ENCODE measurements at regions not wholly inside any gene's neighbourhood (a gene's known extent, or its start where the extent isn't known, plus 50 kb on each side); places are given as distances from the start of the nearest gene placed in this dataset.
"Not testable (repeated sequence)": the region's sequence is repeated elsewhere in the genome, so short reads cannot be mapped to it uniquely, and the experiment has no call there.

DNA sequence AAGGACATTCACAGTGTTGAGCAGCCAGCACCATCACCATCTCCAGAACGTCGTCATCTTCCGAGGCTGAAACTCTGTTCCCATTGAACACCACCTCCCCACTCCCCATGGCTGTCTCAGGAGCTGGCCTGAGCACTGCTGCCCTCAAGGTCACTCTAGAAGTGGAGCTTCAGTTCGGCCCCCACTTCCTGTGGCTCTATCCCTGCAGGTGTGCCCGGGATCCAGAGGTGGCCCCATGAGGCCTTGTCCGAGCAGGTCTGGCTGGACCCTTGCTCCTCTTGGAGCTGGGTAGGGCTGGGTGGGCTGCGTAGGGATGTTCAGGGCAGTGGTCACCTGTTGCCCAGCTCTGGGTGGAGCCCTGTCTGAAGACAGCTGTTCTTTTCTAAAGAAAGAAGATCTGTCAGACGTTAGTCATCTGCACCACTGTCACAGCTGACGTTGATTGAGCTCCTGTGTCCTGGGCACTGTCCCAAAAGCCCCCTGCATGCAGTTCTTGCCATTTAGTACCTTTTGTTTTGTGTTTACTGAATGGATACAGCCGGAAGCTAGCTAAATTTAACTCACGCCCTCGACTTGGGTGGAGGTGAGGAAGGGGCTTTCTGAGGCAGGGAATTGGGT lies 75.5 kb upstream of the CLDN5 start:
- DNase-seq (ENCODE audit: low spot score), result no peak

DNA sequence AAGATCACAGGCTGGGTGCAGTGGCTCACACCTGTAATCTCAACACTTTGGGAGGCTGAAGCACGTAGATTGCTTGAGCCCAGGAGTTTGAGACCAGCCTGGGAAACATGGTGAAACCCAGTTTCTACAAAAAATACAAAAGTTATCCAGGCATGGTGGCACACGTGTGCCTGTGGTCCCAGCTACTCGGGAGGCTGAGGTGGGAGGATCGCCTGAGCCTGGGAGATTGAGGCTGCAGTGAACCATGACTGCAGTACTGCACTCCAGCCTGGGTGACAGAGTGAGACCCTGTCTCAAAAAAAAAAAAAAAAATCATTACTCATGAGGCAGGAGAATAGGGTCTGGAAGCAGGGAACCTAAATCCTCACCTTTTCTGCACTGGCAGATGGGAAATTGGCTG lies 79.1 kb upstream of the CLDN5 start:
- not testable (repeated sequence) for DNase-seq (ENCODE audit: low spot score)

DNA sequence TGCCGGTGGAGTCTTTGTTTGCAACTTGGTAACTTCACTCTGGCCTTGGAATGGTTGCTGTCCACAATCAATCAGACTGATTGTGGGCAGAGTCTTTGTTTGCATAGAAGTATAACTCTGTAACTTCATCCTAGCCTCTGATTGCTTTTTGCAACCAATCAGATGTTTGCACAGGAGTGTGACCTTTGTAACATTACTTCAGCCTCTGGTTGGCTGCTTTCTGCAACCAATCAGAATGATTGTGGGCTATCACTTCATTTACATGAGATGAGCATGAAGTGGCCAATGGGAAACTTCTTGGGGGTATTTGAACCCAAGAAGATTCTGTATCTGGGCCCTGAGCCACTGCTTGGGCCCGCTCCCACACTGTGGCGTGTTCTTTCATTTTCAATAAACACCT lies 79.6 kb upstream of the CLDN5 start:
- DNase-seq (ENCODE audit: low spot score), result no peak

DNA sequence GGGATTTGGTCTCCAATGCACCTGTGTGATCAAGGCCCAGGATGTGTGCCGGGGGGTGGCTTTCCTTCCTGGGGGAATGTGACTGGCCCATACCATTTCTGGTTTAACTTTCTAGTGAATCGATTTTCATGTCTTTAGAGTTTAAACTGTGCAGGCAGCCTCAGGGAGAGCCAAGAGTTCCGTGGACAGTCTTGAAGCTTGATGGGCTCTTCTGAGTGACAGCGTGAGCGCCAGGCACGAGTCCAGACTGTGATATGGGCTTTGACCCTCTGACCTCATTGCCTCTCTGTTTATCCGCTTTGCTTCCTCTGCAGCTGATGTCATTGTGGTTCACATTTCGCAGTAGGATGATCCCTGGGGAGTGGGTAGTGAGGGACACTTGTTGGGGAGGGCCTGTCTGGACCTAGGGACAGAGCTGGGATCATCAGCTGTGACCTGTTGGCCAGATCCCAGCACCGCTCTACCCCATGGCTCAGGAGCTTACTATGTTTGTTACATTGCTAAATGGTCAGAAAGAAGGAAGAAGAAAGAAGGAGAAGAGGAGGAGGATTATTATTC lies 80.6 kb upstream of the CLDN5 start:
- no peak for DNase-seq (ENCODE audit: low spot score)

DNA sequence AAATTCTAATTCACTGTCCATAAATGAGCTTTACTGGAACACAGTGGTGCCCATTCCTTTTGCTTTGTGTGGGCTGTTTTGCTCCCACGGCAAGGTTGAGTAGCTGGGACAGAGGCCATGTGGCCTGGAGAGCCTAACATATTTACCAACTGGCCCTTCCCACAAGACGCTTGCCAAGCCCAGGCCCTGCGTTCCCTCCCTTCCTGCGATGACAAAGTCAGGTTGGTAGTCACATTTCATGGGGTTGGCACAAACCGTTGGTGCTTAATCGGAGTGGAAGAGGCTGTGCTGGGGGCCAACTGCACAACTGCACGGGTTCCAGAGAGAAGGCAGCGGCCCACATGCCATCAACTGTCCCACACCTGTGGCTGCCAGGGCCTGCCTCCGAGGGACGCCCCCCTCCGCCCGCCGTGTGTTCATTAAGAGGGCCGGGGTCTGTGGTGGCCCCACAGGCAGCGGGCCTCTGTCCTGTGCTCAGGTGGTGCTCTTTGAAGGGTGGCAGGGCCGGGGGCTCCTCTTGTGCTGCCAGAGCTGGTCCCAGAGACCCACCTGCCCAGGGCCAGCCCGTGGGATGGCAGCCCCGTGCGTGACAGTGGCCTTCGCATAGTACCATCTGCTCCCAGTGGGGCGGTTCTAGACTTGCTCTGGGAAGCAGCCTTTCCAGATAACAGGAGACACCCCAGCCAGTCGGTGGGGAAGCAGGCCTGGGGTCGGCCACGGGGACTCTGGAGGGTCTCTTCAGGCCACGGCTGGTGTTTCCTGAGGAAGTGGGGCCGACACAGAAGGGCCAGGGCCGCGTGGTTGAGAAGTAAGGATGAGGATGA lies 81.5 kb upstream of the CLDN5 start:
- DNase-seq (ENCODE audit: low spot score), result no peak

DNA sequence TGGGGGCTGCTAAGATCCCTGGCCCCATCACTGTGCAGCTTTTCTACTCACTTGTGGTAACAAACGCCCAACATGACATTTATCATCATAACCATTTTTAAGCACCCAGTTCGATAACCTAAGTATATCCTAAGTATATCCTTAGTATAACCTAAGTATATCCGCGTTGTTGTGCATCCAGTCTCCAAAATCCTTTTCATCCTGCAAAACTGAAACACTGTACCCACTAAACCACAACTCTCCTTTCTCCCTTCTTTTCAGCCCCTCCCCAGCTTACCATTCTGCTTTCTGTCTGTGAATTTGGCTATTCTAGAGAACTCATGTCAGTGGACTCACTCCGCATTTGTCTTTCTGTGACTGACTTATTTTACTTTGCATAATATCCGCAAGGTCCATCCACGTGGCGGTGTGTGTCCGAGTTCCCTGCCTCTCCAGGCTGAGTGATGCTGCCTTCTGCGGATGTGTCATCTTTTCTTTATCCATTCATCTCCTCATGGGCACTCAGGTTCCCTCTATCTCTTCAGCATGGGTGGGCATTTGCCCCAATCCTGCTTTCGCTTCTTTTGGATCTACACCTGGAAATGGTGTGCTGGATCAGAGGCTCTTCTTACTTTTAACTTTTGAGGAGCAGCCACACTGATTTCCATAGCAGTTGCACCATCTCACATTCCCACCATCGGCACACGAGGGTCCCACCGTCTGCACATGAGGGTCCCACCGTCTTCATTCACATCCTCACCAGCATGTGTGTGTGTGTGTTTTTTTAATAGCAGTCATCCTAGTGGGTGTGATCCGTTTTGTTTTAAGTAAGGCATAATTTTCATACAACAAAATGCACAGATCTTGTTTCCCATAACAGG lies 82.4 kb upstream of the CLDN5 start:
- no peak for DNase-seq (ENCODE audit: low spot score)

DNA sequence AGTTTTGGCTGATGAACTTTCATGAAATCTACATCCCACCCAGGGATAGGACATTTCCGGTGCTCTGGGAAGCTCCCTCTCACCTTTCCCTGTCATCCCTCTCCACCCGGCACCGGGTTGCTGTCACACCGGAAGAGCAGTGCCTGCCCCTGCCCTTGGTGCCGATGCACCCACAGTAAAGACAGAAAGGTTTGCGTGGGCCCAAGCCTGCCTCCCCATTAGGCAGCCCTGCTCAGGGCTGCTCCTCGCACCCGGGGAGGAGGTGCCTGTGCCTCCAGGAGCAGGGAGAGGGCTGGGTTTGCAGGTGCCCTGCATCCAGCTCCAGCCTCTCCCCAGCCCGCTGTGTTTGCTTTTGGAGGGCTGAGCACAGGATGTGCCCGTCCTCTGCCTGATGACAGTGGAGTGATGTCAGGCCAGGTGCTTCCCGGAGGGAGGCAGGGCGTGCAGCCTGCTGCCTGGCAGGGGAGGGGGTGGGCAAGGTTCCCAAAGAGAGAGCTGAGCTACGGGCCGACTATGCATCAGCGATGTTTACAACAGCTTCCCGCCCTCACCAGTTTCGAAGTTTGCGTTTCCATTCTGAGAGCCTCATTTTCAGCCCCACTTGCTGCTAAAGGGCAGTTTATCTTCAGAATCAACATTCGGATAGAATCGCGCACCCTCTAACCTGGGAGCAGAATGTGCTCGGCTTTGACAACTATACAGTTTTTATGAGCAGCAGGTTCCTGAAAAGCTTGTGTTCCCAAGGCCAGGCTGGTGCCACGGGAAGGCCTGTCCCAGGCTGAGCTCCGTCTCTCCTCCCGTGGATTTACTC lies 83.2 kb upstream of the CLDN5 start:
- DNase-seq (ENCODE audit: low spot score), result peak; percentile 63

DNA sequence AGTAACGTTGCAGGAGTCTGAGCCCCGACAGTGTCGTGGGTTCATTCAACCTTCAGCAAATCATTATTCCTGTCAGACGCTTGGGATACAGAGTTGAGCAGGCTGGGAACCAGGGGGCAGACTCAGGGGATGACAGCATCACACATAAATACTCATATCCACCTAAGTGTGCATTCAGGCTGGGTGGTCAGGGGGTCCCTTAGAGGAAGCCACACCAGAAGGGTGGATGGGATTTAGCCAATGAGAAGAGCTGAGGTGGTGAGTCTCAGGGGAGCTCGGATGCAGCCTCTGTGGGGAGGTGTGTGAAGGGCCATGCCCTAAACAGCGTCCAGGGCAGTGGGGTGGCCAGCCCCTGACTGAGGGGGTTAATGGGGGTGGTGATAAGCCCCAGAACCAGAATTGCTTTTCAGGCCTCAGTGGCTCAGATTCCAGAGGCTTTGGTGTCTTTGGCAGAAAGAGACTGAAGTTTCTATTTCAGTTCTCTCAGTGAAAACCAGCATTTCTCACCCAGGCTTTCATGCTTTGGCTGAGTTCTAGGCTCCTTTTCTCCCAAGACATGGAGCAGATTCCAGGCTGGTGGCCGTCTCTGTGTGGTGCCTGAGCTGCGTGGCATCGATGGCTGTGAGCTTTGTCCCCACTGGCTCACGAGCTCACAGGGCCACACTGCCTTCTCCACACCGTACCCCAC lies 83.9 kb upstream of the CLDN5 start:
- no peak for DNase-seq (ENCODE audit: low spot score)

DNA sequence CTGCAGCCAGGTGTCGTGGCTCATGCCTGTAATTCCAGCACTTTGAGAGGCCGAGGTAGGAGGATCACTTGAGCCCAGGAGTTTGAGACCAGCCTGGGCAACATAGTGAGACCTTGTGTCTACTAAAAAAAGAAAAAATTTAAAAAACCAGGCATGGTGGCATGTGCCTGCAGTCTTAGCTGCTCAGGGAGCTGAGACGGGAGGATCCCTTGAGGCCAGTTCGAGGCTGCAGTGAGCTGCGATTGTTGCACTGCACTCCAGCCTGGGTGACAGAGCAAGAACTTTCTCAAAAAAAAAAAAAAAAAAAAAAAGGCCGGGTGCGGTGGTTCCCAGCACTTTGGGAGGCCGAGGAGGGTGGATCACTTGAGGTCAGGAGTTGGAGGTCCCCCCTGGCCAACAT lies 85.5 kb upstream of the CLDN5 start:
- DNase-seq (ENCODE audit: low spot score), result not testable (repeated sequence)

DNA sequence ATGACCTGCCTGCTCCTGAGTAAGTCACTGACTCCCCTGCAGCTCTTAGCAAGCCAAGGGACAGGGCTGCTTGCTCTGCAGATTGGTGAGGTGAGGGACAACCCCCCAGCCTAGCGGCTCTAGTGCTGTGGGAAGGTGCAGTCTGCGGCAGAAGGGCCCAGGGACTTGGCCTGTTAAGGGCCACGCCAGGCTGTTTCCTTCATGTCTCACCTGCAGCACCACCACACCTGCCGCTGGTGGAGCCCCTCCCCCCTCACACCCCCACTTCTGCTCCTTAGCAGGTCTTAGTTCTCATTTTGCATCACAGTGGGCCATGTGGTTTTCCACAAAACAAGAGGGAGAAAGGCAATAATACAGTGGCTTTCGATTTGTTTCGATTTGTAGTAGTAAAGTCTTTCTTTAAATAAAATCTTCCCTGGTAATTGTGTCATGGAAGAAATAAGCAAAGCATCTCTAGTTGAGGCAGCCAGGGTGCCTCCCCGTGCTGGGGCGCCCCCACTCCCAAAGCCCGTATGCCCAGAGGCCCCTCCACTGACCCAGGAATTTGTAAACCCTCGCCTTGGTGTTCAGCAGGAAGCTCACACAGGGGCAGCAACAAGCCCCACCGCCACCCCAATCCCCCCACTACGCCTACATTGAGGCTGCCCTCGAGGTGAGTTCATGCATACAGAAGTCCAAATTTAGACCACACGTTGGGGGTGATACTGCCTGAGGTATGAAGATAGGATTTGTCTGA lies 86.5 kb upstream of the CLDN5 start:
- DNase-seq (ENCODE audit: low spot score), result no peak

DNA sequence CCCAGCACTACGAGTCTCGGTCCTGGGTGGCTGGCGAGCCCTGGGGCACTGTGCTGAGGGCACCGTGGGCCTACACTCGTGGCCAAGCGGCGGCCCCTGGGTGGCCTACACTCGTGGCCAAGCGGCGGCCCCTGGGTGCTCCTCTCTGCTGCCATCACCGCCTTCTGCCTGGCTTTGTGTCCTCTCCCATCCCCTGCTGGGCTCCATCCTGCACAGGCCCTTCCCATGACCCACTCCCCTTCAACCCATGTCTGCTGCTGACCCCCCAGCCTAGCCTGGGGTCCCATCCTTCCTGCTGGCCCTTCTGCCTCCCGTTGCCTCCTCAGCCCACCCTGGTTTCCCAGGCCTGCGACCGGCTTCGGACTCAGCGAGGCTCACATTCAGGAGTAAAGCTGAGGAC lies 87.4 kb upstream of the CLDN5 start:
- DNase-seq (ENCODE audit: low spot score), result no peak

DNA sequence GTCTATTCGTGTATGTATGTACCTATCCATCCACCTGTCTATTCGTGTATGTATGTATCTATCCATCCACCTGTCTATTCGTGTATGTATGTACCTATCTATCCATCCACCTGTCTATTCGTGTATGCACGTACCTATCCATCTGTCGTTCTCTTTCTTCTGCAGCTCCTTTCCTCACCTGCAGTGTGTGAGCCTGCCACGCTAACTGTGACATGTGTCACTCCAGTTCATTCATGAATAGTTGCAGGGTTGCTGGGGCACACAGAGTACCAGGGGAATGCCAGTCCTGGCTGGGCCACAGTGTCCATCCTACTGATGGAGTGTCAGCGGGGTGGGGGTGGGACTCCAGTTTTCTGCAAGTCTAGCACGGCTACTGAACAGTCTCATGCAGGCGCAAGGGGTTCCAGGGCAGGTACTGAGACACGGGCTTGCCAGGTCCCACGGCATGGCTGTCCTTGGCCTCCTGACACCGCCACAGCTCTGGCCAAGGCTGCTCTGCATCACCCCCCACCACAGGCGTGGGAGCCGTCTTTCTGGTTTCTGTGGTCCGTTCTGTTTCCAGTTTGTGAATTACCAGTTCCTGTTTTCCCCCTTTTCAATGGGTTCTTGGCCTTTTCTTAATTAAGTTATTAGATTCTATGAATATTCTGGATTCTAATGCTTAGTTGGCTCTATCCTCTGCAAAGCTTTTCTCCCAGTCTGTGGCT lies 88.8 kb upstream of the CLDN5 start:
- DNase-seq (ENCODE audit: low spot score), result no peak

DNA sequence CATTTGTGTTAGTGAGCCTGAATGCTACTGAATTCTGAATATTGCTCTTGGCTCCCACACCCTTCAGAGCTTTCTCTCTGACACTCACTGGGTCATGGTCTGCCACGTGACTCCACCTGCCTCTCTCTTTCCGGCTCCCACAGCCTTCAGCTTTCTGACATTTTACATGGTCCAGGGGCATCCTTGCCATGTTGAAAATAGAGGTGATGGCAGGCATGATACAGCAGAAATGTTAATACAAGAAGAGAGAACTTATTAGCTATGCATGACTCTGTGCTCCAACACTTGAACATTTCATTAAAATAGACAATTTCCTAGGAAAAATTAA lies 90.3 kb upstream of the CLDN5 start:
- DNase-seq (ENCODE audit: low spot score), result no peak

DNA sequence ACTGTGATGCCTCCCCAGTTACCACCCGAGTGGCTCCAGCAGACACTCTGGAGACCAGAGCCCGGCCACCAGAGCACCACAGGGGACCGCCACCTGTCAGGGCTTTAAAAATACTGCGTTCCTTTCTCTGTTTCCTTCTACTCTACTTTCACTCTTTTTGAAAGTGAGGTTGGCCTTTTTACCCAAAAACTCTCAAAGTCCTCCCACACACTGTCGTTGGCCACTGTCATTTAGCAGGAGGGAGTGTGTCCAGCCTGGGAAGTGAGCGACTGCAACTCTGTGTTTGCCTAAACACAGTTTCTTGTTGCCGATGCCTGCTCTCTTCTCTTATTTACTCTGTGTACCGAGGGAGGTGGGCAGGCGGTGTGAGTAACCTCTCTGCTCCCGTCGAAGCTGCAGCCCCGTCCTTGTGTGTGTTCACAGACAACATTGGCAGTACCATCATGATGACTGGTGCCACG lies 90.8 kb upstream of the CLDN5 start:
- no peak for DNase-seq (ENCODE audit: low spot score)

DNA sequence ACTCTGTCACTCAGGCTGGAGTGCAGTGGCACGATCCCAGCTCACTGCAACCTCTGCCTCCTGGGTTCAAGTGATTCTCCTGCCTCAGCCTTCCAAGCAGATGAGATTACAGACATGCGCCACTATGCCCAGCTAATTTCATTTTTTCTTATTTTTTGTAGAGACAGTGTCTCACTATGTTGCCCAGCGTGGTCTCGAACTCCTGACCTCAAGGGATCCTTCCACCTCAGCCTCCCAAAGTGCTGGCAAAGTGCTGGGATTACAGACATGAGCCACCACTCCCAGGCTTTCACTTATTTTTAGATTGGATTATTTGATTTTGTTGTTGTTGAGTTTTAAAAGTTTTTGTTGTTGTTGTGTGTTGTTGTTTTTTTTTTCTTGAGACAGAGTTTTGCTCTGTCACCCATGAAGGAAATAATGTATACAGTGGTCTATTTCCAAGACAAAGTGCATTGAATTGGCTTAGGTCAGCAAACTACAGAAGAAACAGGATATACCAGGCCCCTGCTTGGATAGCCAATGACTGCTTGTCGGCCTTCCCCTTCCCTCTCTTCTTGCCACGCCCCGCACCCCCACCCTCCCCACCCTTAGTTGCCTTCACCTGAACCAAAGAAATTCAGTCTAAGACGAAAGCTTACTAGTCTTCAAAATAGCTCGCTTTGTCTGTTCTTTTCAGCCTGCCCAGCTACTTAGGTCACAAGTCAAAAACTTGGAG lies 91.8 kb upstream of the CLDN5 start:
- no peak for DNase-seq (ENCODE audit: low spot score)

DNA sequence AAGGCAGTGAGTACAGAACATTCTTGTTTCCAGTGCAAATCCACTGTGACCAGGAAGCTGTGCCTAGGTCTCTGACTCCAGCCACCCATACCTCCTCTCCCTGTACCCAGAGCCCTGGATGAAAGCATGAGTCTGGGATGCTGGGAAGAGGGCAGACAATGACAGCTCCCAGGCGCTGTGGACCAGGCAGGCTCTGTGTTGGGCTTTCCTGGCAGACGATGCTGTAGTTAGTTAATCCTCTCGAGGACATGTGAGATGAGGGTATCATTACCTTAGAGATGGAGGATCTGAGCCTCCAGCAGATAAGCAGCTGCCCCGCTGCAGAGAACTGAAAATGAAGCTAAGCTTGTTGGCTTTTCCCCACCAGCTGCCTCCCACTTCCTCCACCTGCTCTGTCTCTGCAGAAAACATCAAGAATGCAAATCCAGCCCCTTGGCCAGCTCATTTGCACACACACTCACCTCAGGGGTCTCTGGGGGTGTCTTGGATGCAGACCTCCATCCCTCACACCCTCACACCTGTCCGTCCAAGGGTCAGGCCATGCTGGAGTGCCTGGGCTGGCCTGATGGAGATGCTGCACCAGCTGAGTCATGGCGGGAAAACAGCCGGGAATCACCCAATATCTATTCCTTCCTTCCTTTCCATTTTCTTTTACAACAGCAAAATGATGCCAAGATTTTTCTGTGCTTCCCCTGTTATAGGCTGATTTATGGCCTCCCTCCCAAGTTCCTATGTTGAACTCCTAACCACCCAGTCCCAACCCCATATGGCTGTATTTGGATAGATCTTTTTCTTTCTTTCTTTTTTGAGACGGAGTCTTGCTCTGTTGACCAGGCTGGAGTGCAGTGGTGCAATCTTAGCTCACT lies 94.9 kb upstream of the SEPTIN5 start:
- no peak for DNase-seq (ENCODE audit: low spot score)

DNA sequence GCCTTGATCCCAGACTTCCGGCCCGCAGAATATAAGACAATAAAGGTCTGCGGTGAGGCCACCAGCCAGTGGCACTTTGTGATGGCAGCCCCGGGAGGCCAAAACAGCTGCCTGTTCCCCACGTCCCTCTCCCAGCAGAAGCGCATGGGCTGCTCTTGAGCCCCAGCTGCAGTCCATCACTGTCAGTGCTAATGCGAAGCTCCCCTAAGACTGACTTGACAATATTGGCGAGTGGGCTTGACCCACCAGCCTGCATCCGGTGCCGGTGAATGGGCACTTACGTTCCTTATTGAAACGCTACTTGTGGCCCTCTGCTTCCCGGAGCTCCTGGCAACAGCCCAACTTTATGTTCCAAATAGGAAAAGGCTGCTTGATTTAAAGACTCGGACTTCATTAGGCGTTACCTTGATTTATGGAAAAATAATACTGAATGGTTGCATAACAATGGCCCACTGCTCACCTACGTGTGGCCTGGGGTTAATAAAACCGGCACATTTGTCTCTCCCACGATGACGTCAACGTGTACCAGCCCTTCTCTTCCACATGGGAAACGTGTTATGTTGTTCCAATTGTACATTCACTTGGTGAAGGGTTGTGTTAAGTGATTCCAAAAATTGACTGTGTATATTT lies 93.4 kb upstream of the SEPTIN5 start:
- no peak for DNase-seq (ENCODE audit: low spot score)

Data from CD4-positive, alpha-beta T cell treated with Interleukin-6 at 100 ng/mL for 8 hours (primary cell).